Nephron (organoid): ENCODE measurements at regions not wholly inside any gene's neighbourhood (a gene's known extent, or its start where the extent isn't known, plus 50 kb on each side); places are given as distances from the start of the nearest gene placed in this dataset.

Experiments
- H3K27ac Mint-ChIP-seq, 3 experiments: 2 replicates each; pipeline ENCODE4 v1.8.0; 2020; ENCODE audit warnings: mixed read lengths in 3 of 3, mild to moderate bottlenecking in 2 of 3, moderate library complexity in 1 of 3
- H3K27me3 Mint-ChIP-seq: 2 replicates; pipeline ENCODE4 v1.8.0; 2021; ENCODE audit warnings: low read depth, mild to moderate bottlenecking, moderate library complexity, mixed read lengths
- H3K36me3 Mint-ChIP-seq: 2 replicates; pipeline ENCODE4 v1.8.0; 2020; ENCODE audit warnings: low read depth, mixed read lengths
- H3K4me1 Mint-ChIP-seq: 2 replicates; pipeline ENCODE4 v1.8.0; 2020; ENCODE audit warnings: mixed read lengths
- H3K4me3 Mint-ChIP-seq, 3 experiments: 2 replicates each; pipeline ENCODE4 v1.8.0; 2020; ENCODE audit warnings: mild to moderate bottlenecking in 3 of 3, mixed read lengths in 3 of 3, moderate library complexity in 2 of 3
- H3K9me3 Mint-ChIP-seq: 2 replicates; pipeline ENCODE4 v1.8.0; 2020; ENCODE audit warnings: mixed read lengths
- TF ChIP-seq, protein P1 (sequence below), 3 experiments: fragments of 200-600 bp; sonication (generic); IDR thresholded peaks; one replicate each; pipeline ENCODE4 v1.5.0; 2021; ENCODE audit warnings: antibody characterized with exemption in 3 of 3; ENCODE audit not compliant: unreplicated experiment in 3 of 3

DNA sequence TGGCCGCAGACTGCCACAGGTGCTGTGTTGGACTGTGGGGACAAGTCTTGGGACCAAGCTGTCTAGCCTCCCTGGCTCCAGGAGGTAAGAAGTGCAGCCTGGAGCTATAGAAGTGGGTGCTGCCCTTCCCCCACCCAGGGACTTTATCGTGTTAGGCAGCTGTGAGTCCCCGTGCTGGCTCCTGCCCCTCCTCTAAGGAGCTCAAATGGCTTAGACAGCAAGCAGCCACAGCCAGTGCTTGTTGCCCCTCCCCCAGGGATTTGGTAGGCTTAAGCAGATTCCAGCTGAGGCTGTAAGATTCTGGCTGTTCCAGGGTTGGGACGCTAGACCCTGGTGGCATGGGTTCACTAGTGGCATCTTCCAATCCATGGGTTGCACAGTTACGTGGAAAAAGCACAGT lies 979.4 kb upstream of the PCDH10 start:
- TF ChIP-seq, protein P1, sequence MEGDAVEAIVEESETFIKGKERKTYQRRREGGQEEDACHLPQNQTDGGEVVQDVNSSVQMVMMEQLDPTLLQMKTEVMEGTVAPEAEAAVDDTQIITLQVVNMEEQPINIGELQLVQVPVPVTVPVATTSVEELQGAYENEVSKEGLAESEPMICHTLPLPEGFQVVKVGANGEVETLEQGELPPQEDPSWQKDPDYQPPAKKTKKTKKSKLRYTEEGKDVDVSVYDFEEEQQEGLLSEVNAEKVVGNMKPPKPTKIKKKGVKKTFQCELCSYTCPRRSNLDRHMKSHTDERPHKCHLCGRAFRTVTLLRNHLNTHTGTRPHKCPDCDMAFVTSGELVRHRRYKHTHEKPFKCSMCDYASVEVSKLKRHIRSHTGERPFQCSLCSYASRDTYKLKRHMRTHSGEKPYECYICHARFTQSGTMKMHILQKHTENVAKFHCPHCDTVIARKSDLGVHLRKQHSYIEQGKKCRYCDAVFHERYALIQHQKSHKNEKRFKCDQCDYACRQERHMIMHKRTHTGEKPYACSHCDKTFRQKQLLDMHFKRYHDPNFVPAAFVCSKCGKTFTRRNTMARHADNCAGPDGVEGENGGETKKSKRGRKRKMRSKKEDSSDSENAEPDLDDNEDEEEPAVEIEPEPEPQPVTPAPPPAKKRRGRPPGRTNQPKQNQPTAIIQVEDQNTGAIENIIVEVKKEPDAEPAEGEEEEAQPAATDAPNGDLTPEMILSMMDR (IDR thresholded peaks at IDR 0.05; ENCODE audit: unreplicated experiment in 3 of 3): no peak
- Mint-ChIP-seq H3K27me3 (peaks cover 4% of the 10 kb centered on the region), H3K4me1 (no peaks in the 10 kb centered on the region), H3K4me3 (no peak overlapping the region), H3K27ac (no peak overlapping the region), H3K9me3 (peaks cover 3% of the 10 kb centered on the region), H3K36me3 (no peaks in the 10 kb centered on the region)

DNA sequence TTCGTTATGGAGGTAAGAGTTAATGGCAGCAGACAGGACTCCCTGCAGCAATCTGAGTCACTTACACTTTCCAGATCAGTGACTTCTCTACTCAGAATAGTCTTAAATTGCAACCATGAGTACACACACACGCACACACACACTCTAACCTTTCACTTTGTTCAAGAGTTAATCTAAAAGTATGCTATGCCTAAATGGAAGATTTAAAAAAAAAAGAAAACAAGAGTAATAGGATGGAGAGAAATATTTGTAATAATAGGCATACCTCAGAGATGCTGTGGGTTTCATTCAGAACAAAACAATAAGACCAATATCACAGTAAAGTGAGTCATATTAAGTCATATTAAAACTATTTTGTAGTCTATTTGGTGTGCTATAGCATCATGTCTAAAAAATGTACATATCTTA lies 969.1 kb upstream of the PCDH10 start:
- Mint-ChIP-seq H3K27me3 (no peaks in the 10 kb centered on the region), H3K4me1 (no peaks in the 10 kb centered on the region), H3K9me3 (no peaks in the 10 kb centered on the region), H3K27ac (no peak overlapping the region), H3K36me3 (no peaks in the 10 kb centered on the region), H3K4me3 (no peak overlapping the region)
- TF ChIP-seq, protein P1 (IDR thresholded peaks at IDR 0.05; ENCODE audit: unreplicated experiment in 3 of 3): no peak

GRCh38 chr4:132195176-132195575 lies 953.9 kb upstream of the PCDH10 start:
- TF ChIP-seq, protein P1 (IDR thresholded peaks at IDR 0.05; ENCODE audit: unreplicated experiment in 3 of 3): no peak
- Mint-ChIP-seq H3K9me3 (no peaks in the 10 kb centered on the region), H3K4me3 (no peak overlapping the region), H3K4me1 (no peaks in the 10 kb centered on the region), H3K27ac (no peak overlapping the region), H3K36me3 (no peaks in the 10 kb centered on the region), H3K27me3 (no peaks in the 10 kb centered on the region)

DNA sequence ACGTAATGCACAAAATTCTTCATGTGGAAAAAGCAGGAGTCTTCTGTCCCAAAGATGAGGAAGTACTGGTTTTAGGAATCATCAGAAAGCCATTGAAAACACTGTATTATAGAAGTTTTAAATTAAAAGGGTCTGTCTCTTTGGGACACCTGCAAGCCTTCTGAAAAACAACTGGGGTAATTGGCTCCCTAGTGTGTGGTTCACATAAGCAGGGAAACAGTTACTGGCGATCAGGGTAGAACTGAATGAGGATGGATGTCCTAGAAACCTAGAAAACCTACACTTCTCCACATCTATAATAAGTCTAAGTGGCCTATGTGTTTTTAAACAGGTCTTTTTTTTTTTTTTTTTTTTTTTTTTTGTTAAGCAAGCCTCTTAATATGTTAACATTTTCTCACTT lies 945.5 kb upstream of the PCDH10 start:
- Mint-ChIP-seq H3K27me3 (no peaks in the 10 kb centered on the region), H3K36me3 (no peaks in the 10 kb centered on the region)
- TF ChIP-seq, protein P1 (IDR thresholded peaks at IDR 0.05; ENCODE audit: unreplicated experiment in 3 of 3): no peak

DNA sequence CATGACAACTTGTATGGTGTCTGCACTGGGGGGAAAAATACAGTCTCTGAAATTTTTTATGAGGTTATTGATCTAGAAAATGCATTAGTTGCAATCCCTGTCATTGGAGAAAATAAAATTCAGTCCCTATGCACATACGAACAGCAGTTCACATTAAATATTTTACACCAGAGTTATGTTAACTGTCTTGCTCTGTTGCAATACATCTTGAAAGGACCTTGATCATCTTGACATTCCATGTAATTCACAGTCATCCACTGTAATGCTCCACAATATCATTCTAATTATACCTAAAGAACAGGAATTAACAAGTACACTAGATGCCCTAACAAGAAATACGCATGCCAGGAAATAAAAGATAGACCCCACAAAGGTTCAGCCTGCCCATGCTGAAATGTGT lies 934.6 kb upstream of the PCDH10 start:
- no peaks in the 10 kb centered on the region for H3K9me3 Mint-ChIP-seq
- no peak overlapping the region for H3K27ac Mint-ChIP-seq
- no peak overlapping the region for H3K4me3 Mint-ChIP-seq
- TF ChIP-seq, protein P1 (IDR thresholded peaks at IDR 0.05; ENCODE audit: unreplicated experiment in 3 of 3): no peak
- H3K27me3 Mint-ChIP-seq: no peaks in the 10 kb centered on the region
- no peaks in the 10 kb centered on the region for H3K36me3 Mint-ChIP-seq
- H3K4me1 Mint-ChIP-seq: no peaks in the 10 kb centered on the region

More for the DNA sequence above, 945.5 kb upstream of the PCDH10 start:
- H3K27ac Mint-ChIP-seq: no peak overlapping the region
- H3K9me3 Mint-ChIP-seq: no peaks in the 10 kb centered on the region
- no peak overlapping the region for H3K4me3 Mint-ChIP-seq
- no peaks in the 10 kb centered on the region for H3K4me1 Mint-ChIP-seq

DNA sequence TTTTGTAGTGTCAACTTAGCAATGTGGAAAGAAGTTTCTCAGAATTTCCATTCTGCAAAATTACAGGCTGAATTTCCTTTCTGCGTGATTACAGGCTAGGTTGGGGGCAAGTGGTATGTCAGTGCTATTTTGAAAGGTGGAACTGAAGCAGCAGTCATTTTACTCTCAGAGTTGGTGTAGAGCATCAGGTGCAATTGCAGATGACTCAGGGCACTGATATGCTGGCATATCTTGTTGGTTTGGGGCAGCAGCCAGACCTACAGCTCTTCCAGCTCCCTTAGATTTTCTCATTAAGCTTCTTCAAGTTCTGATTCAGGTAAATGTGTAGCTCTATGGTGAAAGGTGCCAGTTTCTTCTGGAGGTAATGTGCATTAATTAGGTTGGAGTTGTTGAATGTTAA lies 930.7 kb upstream of the PCDH10 start:
- no peak overlapping the region for H3K27ac Mint-ChIP-seq
- TF ChIP-seq, protein P1 (IDR thresholded peaks at IDR 0.05; ENCODE audit: unreplicated experiment in 3 of 3): no peak
- H3K9me3 Mint-ChIP-seq: no peaks in the 10 kb centered on the region
- no peaks in the 10 kb centered on the region for H3K27me3 Mint-ChIP-seq
- H3K4me3 Mint-ChIP-seq: no peak overlapping the region
- no peaks in the 10 kb centered on the region for H3K4me1 Mint-ChIP-seq
- no peaks in the 10 kb centered on the region for H3K36me3 Mint-ChIP-seq
